B cell (primary cell): ENCODE measurements at regions not wholly inside any gene's neighbourhood (a gene's known extent, or its start where the extent isn't known, plus 50 kb on each side); places are given as distances from the start of the nearest gene placed in this dataset.

Source experiments
- ATAC-seq: fragments of 200-7000 bp; cut with Tn5 transposase; one replicate; pipeline ENCODE4 v1.10.0; 2021; ENCODE audit warnings: low read depth, mild to moderate bottlenecking, moderate number of reproducible peaks, moderate library complexity
- CTCF ChIA-PET: fragments of 350-600 bp; sonication (Branson Sonifier 250); formaldehyde crosslinking; loops from one replicate; lab custom pipeline; 2021; ENCODE audit warnings: antibody characterized with exemption, inconsistent platforms; lab: Charles Lee
- POLR2A ChIA-PET: fragments of 350-600 bp; sonication (Branson Sonifier 250); formaldehyde crosslinking; loops from one replicate; lab custom pipeline; 2021; ENCODE audit warnings: antibody characterized with exemption; lab: Charles Lee
- DNase-seq: peaks from one replicate; pipeline ENCODE4 v3.0.0; 2013
- H2AFZ ChIP-seq: 2 replicates; pipeline ENCODE4 v1.6.1; 2012; ENCODE audit warnings: mild to moderate bottlenecking, low read depth, low read length; ENCODE audit not compliant: insufficient read depth, poor library complexity, severe bottlenecking
- H3K27ac ChIP-seq, 2 donors: 1 replicate in 1 of 2; 2 replicates in 1 of 2; pipeline ENCODE4 v1.5.1; 2012 to 2013; ENCODE audit warnings: low read length in 2 of 2, mild to moderate bottlenecking in 2 of 2, moderate library complexity in 1 of 2
- H3K27me3 ChIP-seq, 4 experiments: fragments of 200-600 bp in 1 of 4; sonication (generic) in 1 of 4; replicated peaks in 1 of 4; 1 replicate in 2 of 4; 2 replicates in 2 of 4; pipeline versions ENCODE4 v1.6.1 to v1.7.0; 2013 to 2016; ENCODE audit warnings: low read length in 3 of 4, mild to moderate bottlenecking in 2 of 4, mixed read lengths in 1 of 4, moderate library complexity in 1 of 4; ENCODE audit not compliant: insufficient read depth in 4 of 4, control insufficient read depth in 3 of 4; ENCODE audit errors: control extremely low read depth in 1 of 4
- H3K36me3 ChIP-seq, 2 experiments: replicated peaks in 1 of 2; 1 replicate in 1 of 2; 2 replicates in 1 of 2; pipeline versions ENCODE4 v1.6.1 to v1.7.1; 2013; ENCODE audit warnings: low read length in 1 of 2; ENCODE audit not compliant: insufficient read depth in 2 of 2, control insufficient read depth in 1 of 2; ENCODE audit errors: control extremely low read depth in 1 of 2, extremely low read depth in 1 of 2
- H3K4me1 ChIP-seq, 2 donors: fragments of 200-600 bp in 1 of 2; sonication (generic) in 1 of 2; 1 replicate in 1 of 2; 2 replicates in 1 of 2; pipeline versions ENCODE4 v1.5.1 to v1.6.1; 2013 to 2017; ENCODE audit warnings: low read length in 2 of 2; ENCODE audit not compliant: control insufficient read depth in 2 of 2, insufficient read depth in 2 of 2
- H3K4me2 ChIP-seq: replicated peaks from 2 replicates; pipeline ENCODE3; 2012; ENCODE audit warnings: mild to moderate bottlenecking, low read depth, low read length; ENCODE audit not compliant: poor library complexity, severe bottlenecking
- H3K4me3 ChIP-seq, 5 experiments: fragments of 200-600 bp in 1 of 5; sonication (generic) in 1 of 5; 1 replicate in 3 of 5; 2 replicates in 2 of 5; pipeline versions ENCODE4 v1.5.1 to v1.7.0; 2011 to 2016; ENCODE audit warnings: low read length in 4 of 5, mild to moderate bottlenecking in 4 of 5, low read depth in 2 of 5, control low read depth in 1 of 5, moderate library complexity in 1 of 5; ENCODE audit not compliant: insufficient read depth in 1 of 5; ENCODE audit errors: control extremely low read depth in 1 of 5, extremely low read depth in 1 of 5
- H3K79me2 ChIP-seq: fragments of 200-600 bp; sonication (generic); one replicate; pipeline ENCODE4 v1.6.0; 2016; ENCODE audit warnings: low read length; ENCODE audit not compliant: control insufficient read depth, insufficient read depth
- H3K9ac ChIP-seq: fragments of 200-600 bp; sonication (generic); 2 replicates; pipeline ENCODE4 v1.6.1; 2017; ENCODE audit warnings: mild to moderate bottlenecking, low read length, moderate library complexity
- H3K9me3 ChIP-seq, 3 donors: one replicate each; pipeline versions ENCODE4 v1.6.1 to v1.7.1; 2013; ENCODE audit warnings: low read length in 2 of 3; ENCODE audit not compliant: control insufficient read depth in 2 of 3, insufficient read depth in 1 of 3; ENCODE audit errors: control extremely low read depth in 1 of 3
- H4K20me1 ChIP-seq: 2 replicates; pipeline ENCODE4 v1.6.0; 2012; ENCODE audit warnings: mild to moderate bottlenecking, low read length; ENCODE audit not compliant: insufficient read depth, control insufficient read depth, poor library complexity, severe bottlenecking
- H3K27ac Mint-ChIP-seq: one replicate; pipeline ENCODE4 v1.8.0; 2021; ENCODE audit warnings: mixed read lengths
- H3K27me3 Mint-ChIP-seq: one replicate; pipeline ENCODE4 v1.8.0; 2021; ENCODE audit warnings: mixed read lengths
- H3K4me1 Mint-ChIP-seq: one replicate; pipeline ENCODE4 v1.8.0; 2021; ENCODE audit warnings: mixed read lengths
- H3K4me3 Mint-ChIP-seq: one replicate; pipeline ENCODE4 v1.8.0; 2021; ENCODE audit warnings: mixed read lengths
- H3K9me3 Mint-ChIP-seq: one replicate; pipeline ENCODE4 v1.8.0; 2022; ENCODE audit warnings: mixed read lengths; ENCODE audit not compliant: insufficient read depth
- CTCF ChIP-seq: fragments of 200-600 bp; IDR thresholded peaks from one replicate; pipeline ENCODE4 v1.8.0; 2022; ENCODE audit warnings: antibody characterized with exemption, mild to moderate bottlenecking
- EZH2 ChIP-seq: IDR thresholded peaks from 2 replicates; pipeline ENCODE4 v1.6.1; 2012; ENCODE audit warnings: borderline replicate concordance, low read depth, mild to moderate bottlenecking, moderate library complexity, low read length; ENCODE audit not compliant: insufficient read depth, poor library complexity, severe bottlenecking
- WGBS: methylation state at CpG from one replicate; pipeline ENCODE4 v1.1.5; 2013; ENCODE audit warnings: missing lambda C conversion rate; ENCODE audit not compliant: insufficient coverage; 5-methylcytosine and 5-hydroxymethylcytosine counted together
- intact Hi-C: fragments of 100-400 bp; cut with micrococcal nuclease; formaldehyde crosslinking; loops from one replicate; pipeline ENCODE4 v1.10.0; 2022

- Mint-ChIP-seq H3K4me3 (no peak overlapping the region), H3K4me1 (no peaks in the 10 kb centered on the region), H3K27me3 (no peaks in the 10 kb centered on the region), H3K27ac (no peak overlapping the region), H3K9me3 (peaks cover 6% of the 10 kb centered on the region)
- Histone ChIP-seq H3K36me3 (no peaks in the 10 kb centered on the region), H3K9ac (no peak overlapping the region), H3K4me2 (no peak overlapping the region), H3K27ac (no peak overlapping the region), H3K27me3 (no peaks in the 10 kb centered on the region), H3K4me1 (no peaks in the 10 kb centered on the region), H3K4me3 (no peak overlapping the region), H2AFZ (no peak overlapping the region), H4K20me1 (no peaks in the 10 kb centered on the region), H3K79me2 (no peaks in the 10 kb centered on the region), H3K9me3 (peaks cover 0 to 15% (median 7%) of the 10 kb centered on the region in 3 donors)
- no peak for ATAC-seq
- POLR2A ChIA-PET: no interaction called here
- intact Hi-C loops: no loop called here
- CTCF ChIA-PET: no interaction called here
- 78% methylated on average over 1 of the region's 1 CpG for WGBS
- no peak for TF ChIP-seq EZH2
- no peak for TF ChIP-seq CTCF
- no peak for DNase-seq
These were observed 1439.7 kb upstream of the AGA start for GRCh38 chr4:178881937-178882336.

- Histone ChIP-seq H3K4me1 (no peaks in the 10 kb centered on the region), H3K27ac (no peak overlapping the region), H3K9me3 (peaks cover 0 to 11% (median 0%) of the 10 kb centered on the region in 3 donors), H3K4me3 (no peak overlapping the region), H3K9ac (no peak overlapping the region), H3K36me3 (no peaks in the 10 kb centered on the region), H3K79me2 (no peaks in the 10 kb centered on the region), H4K20me1 (no peaks in the 10 kb centered on the region), H2AFZ (no peak overlapping the region), H3K4me2 (no peak overlapping the region), H3K27me3 (no peaks in the 10 kb centered on the region)
- intact Hi-C loops: no loop called here
- ChIA-PET CTCF (no interaction called here), POLR2A (no interaction called here)
- no peak overlapping the region for H3K27ac Mint-ChIP-seq
- H3K4me1 Mint-ChIP-seq: no peaks in the 10 kb centered on the region
- H3K4me3 Mint-ChIP-seq: no peak overlapping the region
- H3K9me3 Mint-ChIP-seq: no peaks in the 10 kb centered on the region
- TF ChIP-seq EZH2: no peak
- no peak for TF ChIP-seq CTCF
- DNase-seq: no peak
- ATAC-seq: no peak
- 94% methylated on average over 9 of the region's 9 CpGs for WGBS
- H3K27me3 Mint-ChIP-seq: no peaks in the 10 kb centered on the region
These were observed 1451.9 kb upstream of the AGA start for GRCh38 chr4:178894126-178894525.
